Stimulated activated CD8-positive, alpha-beta memory T cell treated with anti-CD3 and anti-CD28 coated beads, Interleukin-4, amount 100 ng/mL, for 4 hours (primary cell): ENCODE measurements at regions not wholly inside any gene's neighbourhood (a gene's known extent, or its start where the extent isn't known, plus 50 kb on each side); places are given as distances from the start of the nearest gene placed in this dataset.

Experiments
- DNase-seq, 2 donors: peaks; one replicate each; pipeline ENCODE4 v3.0.0-alpha.2; 2020; ENCODE audit warnings: low read depth in 2 of 2, low spot score in 1 of 2

GRCh38 chr16:17817943-17818342, 347.2 kb upstream of the XYLT1 start:
- DNase-seq: no peak

- DNase-seq: no peak
Measured at GRCh38 chr16:17817260-17817659, 346.5 kb upstream of the XYLT1 start.

GRCh38 chr16:17812771-17813170, 342.0 kb upstream of the XYLT1 start:
- DNase-seq: no peak

GRCh38 chr16:17804857-17805256, 334.1 kb upstream of the XYLT1 start:
- DNase-seq: no peak

- DNase-seq: no peak
Measured at GRCh38 chr16:17803625-17804410, 333.1 kb upstream of the XYLT1 start.

- no peak for DNase-seq
Measured at GRCh38 chr16:17802571-17802970, 331.8 kb upstream of the XYLT1 start.

GRCh38 chr16:17801068-17801467, 330.3 kb upstream of the XYLT1 start:
- no peak for DNase-seq

- DNase-seq: no peak
Measured at GRCh38 chr16:17798716-17799115, 328.0 kb upstream of the XYLT1 start.

- no peak for DNase-seq
Measured at GRCh38 chr16:17793354-17793753, 322.6 kb upstream of the XYLT1 start.

- DNase-seq: no peak
Measured at GRCh38 chr16:17784073-17784472, 313.3 kb upstream of the XYLT1 start.

GRCh38 chr16:17780181-17780580, 309.4 kb upstream of the XYLT1 start:
- no peak for DNase-seq

- no peak for DNase-seq
Measured at GRCh38 chr16:17777408-17777863, 306.7 kb upstream of the XYLT1 start.

- no peak for DNase-seq
Measured at GRCh38 chr16:17776888-17777287, 306.1 kb upstream of the XYLT1 start.

- no peak for DNase-seq
Measured at GRCh38 chr16:17776465-17776864, 305.7 kb upstream of the XYLT1 start.

- no peak for DNase-seq
Measured at GRCh38 chr16:17775061-17775460, 304.3 kb upstream of the XYLT1 start.

- DNase-seq: no peak
Measured at GRCh38 chr16:17773698-17774101, 302.9 kb upstream of the XYLT1 start.

GRCh38 chr16:17770104-17770503, 299.3 kb upstream of the XYLT1 start:
- no peak for DNase-seq

- no peak for DNase-seq
Measured at GRCh38 chr16:17769065-17769464, 298.3 kb upstream of the XYLT1 start.

GRCh38 chr16:17768257-17768656, 297.5 kb upstream of the XYLT1 start:
- no peak for DNase-seq

- DNase-seq: no peak
Measured at GRCh38 chr16:17766012-17766411, 295.3 kb upstream of the XYLT1 start.

GRCh38 chr16:17759451-17760390, 289.0 kb upstream of the XYLT1 start:
- DNase-seq: no peak

- DNase-seq: no peak
Measured at GRCh38 chr16:17757808-17758207, 287.0 kb upstream of the XYLT1 start.
